Astrocyte of the cerebellum (primary cell): ENCODE measurements at regions not wholly inside any gene's neighbourhood (a gene's known extent, or its start where the extent isn't known, plus 50 kb on each side); places are given as distances from the start of the nearest gene placed in this dataset.

ENCODE experiments used
- DNase-seq: peaks from one replicate; pipeline ENCODE4 v3.0.0-alpha.2; 2011; ENCODE audit warnings: low read depth
- H3K4me3 ChIP-seq: 2 replicates; pipeline ENCODE4 v1.5.1; 2011; ENCODE audit warnings: mild to moderate bottlenecking, low read depth, low read length, moderate library complexity
- CTCF ChIP-seq: IDR thresholded peaks from 2 replicates; pipeline ENCODE4 v1.5.1; 2012; ENCODE audit warnings: low read length, low read depth, moderate library complexity, mild to moderate bottlenecking; ENCODE audit errors: missing control alignments
- in situ Hi-C: cut with HindIII; loops from 2 replicates; pipeline ENCODE4 v1.10.0; 2017; ENCODE audit warnings: low sequenced_read_pairs

DNA sequence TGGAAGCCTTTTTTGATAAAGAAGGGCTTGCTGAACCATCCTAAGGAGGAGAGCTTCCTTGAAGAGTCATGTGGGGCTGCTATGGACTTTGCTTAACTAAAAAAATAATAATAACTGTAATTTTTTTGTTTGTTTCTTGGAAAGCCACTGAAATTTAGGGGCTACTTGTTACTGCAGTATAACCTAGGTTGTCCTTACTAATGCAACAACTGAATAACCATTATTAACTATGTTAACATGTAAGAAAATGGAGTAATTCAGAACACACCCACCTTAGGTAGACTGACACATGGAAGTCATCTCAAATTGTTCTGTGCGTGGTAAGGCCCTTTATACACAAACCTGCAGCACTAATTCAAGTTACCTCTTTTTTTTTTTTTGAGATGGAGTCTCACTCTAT lies 90.9 kb upstream of the SOX4 start:
- in situ Hi-C loops: no loop called here
- H3K4me3 ChIP-seq: no peak overlapping the region
- TF ChIP-seq CTCF: no peak
- no peak for DNase-seq

DNA sequence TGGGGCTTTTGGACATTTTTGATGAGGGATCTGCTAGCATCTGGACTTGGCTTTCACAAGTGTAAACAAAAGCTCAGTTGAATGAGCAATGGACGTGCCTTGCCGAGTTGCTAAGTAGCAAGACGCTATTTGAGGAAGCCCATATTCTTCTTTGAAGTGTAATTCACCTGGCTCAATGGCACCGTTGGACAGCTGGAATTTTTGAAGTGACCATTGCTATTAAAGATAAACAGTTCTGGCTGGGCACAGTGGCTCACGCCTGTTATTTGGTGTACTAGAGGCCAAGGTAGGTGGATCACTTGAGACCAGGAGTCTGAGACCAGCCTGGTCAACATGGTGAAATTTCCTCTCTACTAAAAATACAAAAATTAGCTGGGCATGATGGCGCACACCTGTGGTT lies 88.8 kb upstream of the SOX4 start:
- in situ Hi-C loops: no loop called here
- no peak for TF ChIP-seq CTCF
- no peak overlapping the region for H3K4me3 ChIP-seq
- DNase-seq: no peak

DNA sequence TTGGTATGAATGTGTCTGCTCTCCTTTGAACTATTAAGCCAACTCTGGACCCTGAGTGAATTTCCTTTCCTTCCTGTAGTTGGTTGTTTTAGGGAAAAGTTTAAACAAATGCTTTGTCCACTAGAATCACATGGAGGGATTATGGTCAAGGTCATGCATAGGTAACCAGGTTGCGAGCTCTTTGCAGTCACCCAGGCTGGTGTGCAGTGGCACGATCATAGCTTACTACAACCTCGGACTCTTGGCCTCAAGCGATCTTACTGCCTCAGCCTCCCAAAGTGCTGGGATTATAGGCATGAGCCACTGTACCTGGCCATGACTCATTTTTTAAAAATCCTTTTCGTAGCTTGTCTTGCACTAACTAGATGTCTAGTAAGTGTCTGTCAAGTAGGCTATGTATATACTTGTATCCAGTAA lies 88.0 kb upstream of the SOX4 start:
- no peak for DNase-seq
- no peak for TF ChIP-seq CTCF
- in situ Hi-C loops: no loop called here
- H3K4me3 ChIP-seq: no peak overlapping the region

GRCh38 chr6:21506126-21506525 lies 87.4 kb upstream of the SOX4 start:
- H3K4me3 ChIP-seq: no peak overlapping the region
- TF ChIP-seq CTCF: no peak
- no peak for DNase-seq
- in situ Hi-C loops: no loop called here

GRCh38 chr6:21507811-21508210 lies 85.7 kb upstream of the SOX4 start:
- no peak overlapping the region for H3K4me3 ChIP-seq
- no peak for DNase-seq
- in situ Hi-C loops: no loop called here
- no peak for TF ChIP-seq CTCF

GRCh38 chr6:21508753-21509152 lies 84.8 kb upstream of the SOX4 start:
- TF ChIP-seq CTCF: no peak
- no peak overlapping the region for H3K4me3 ChIP-seq
- no peak for DNase-seq
- in situ Hi-C loops: no loop called here
